ENCODE measurements at regions not wholly inside any gene's neighbourhood (a gene's known extent, or its start where the extent isn't known, plus 50 kb on each side); places are given as distances from the start of the nearest gene placed in this dataset.

DNA sequence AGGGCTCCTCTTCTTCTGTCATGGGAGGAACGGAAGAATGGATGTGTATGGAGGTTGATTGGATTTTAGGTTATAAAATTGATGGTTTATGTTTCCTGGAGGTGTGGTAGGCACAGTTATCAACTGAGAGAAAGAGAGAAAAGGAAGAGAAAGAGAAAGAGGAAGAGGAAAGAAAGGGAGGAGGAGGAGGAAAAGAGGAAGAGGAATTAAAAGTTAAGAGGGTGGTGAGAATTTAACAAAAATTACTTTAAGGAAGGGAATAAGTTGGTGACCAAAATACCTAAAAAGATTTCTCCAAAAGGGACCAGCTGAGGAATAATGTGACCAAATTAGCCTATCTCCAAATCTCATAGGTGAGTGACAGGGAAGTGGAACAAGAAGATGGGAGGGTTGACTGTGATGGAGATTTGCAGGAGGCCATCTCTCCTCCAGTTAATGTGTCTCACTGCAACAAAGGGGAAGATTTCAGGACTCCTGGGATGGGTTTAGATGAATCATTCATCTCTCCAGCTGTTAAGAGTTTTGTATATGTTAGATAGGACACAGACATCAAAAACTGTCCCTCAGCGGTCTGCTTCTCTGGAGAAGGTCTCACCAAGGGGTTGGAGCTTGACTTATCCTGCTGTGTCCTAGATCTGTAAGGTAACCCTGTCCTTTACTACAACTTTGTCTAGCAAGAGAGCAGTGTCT, 76.0 kb upstream of the TMC1 start:
- no peaks in the 10 kb centered on the region for H3K9me3 ChIP-seq
- ATAC-seq: no peak
- DNase-seq: no peak
- no peak overlapping the region for H3K4me3 ChIP-seq
- peak overlapping the region in 1 of 10 donors; percentile 36 for H3K27ac ChIP-seq
- TF ChIP-seq, protein P1, sequence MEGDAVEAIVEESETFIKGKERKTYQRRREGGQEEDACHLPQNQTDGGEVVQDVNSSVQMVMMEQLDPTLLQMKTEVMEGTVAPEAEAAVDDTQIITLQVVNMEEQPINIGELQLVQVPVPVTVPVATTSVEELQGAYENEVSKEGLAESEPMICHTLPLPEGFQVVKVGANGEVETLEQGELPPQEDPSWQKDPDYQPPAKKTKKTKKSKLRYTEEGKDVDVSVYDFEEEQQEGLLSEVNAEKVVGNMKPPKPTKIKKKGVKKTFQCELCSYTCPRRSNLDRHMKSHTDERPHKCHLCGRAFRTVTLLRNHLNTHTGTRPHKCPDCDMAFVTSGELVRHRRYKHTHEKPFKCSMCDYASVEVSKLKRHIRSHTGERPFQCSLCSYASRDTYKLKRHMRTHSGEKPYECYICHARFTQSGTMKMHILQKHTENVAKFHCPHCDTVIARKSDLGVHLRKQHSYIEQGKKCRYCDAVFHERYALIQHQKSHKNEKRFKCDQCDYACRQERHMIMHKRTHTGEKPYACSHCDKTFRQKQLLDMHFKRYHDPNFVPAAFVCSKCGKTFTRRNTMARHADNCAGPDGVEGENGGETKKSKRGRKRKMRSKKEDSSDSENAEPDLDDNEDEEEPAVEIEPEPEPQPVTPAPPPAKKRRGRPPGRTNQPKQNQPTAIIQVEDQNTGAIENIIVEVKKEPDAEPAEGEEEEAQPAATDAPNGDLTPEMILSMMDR (IDR thresholded peaks at IDR 0.05): no peak
- no peaks in the 10 kb centered on the region for H3K27me3 ChIP-seq
- WGBS, 2 donors: 86 to 89% methylated on average over 2 of the region's 2 CpGs
- intact Hi-C loops (cut with DNase I): no loop called here
- no peaks in the 10 kb centered on the region for H3K36me3 ChIP-seq
- H3K4me1 ChIP-seq: peaks cover 0 to 62% (median 0%) of the 10 kb centered on the region in 9 donors

DNA sequence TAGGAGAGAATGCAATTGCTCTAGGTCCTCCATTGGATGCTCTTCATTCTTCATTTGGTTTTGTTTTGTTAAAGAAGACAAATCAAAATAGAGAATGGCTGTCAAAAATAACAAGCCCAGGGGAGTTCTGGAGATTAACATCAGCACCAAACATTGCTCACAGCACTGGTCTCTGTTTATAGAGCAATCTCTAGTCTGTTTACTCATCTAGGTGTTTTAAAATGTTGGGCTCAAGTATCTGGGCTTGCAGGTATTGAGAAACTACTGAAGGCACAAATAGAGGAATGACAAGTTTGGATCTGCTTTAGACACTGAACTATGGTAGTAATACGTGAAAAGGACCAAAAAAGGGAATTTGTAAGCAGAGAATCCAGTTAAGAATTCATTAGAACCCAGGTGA, 77.0 kb upstream of the TMC1 start:
- intact Hi-C loops (cut with DNase I): no loop called here
- Histone ChIP-seq H3K27ac (peak overlapping the region in 1 of 10 donors; percentile 54), H3K4me3 (no peak overlapping the region), H3K4me1 (peaks cover 0 to 70% (median 0%) of the 10 kb centered on the region in 9 donors), H3K9me3 (no peaks in the 10 kb centered on the region), H3K27me3 (no peaks in the 10 kb centered on the region), H3K36me3 (no peaks in the 10 kb centered on the region)
- TF ChIP-seq, protein P1 (IDR thresholded peaks at IDR 0.05): no peak
- ATAC-seq (no peak), DNase-seq (no peak)
- WGBS, 2 donors: 85 to 94% methylated on average over 1 of the region's 1 CpG

GRCh38 chr9:72443855-72444254, 77.6 kb upstream of the TMC1 start:
- intact Hi-C loops (cut with DNase I): no loop called here
- DNase-seq (no peak), ATAC-seq (peak in 4 of 8 donors; percentile 59 to 70 (median 61))
- 85 to 86% methylated on average over 4 of the region's 4 CpGs for WGBS, 2 donors
- H3K4me3 ChIP-seq: no peak overlapping the region
- H3K27ac ChIP-seq: peak overlapping the region in 1 of 10 donors; percentile 54
- no peaks in the 10 kb centered on the region for H3K27me3 ChIP-seq
- TF ChIP-seq, protein P1 (IDR thresholded peaks at IDR 0.05): peak in 1 of 9 donors; percentile 14
- H3K4me1 ChIP-seq: peaks cover 0 to 71% (median 0%) of the 10 kb centered on the region in 9 donors
- H3K36me3 ChIP-seq: no peaks in the 10 kb centered on the region
- no peaks in the 10 kb centered on the region for H3K9me3 ChIP-seq

DNA sequence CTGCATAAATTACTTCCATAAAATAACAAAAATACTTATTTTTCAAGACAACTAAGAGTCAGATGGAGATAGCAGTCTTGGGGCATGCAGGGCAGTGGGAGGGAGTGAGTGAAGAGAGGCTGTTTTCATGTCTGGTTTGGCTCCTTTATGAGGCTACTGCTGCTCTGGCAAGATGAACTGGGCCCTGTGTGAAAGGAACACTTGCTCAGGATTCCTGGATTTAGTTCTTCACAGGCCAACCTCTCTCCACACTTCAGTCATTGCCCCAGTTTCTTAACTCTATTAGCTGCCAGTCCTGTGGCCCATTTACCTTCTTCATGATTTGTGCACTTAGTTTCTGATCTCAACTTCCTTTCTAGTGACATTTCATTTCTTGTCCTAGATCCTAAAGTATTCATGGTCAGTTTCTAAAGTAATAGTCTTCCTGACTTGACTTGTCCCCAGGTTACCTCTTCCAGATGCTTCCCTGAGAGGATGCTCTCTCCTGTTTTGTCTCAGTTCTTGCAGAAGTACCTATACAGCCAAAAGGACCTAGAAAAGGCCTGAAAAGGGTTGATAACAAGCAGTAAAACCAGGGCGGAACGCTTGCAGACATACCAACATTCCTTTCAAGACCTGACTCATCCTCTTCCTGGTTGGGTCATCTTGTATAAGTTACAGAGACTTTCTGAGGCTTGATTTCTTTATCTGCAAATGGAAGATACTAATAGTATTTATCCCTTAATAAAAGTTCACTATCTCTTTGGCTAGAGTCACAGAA, 77.0 kb upstream of the ZFAND5 start:
- intact Hi-C loops (cut with DNase I): no loop called here
- Histone ChIP-seq H3K36me3 (no peaks in the 10 kb centered on the region), H3K27ac (peak overlapping the region in 1 of 10 donors; percentile 8), H3K4me1 (peaks cover 0 to 74% (median 0%) of the 10 kb centered on the region in 9 donors), H3K27me3 (no peaks in the 10 kb centered on the region), H3K4me3 (no peak overlapping the region), H3K9me3 (no peaks in the 10 kb centered on the region)
- 56 to 62% methylated on average over 2 of the region's 2 CpGs for WGBS, 2 donors
- TF ChIP-seq, protein P1 (IDR thresholded peaks at IDR 0.05): no peak
- ATAC-seq: no peak
- DNase-seq: no peak
